ENCODE measurements at regions not wholly inside any gene's neighbourhood (a gene's known extent, or its start where the extent isn't known, plus 50 kb on each side); places are given as distances from the start of the nearest gene placed in this dataset.

DNA sequence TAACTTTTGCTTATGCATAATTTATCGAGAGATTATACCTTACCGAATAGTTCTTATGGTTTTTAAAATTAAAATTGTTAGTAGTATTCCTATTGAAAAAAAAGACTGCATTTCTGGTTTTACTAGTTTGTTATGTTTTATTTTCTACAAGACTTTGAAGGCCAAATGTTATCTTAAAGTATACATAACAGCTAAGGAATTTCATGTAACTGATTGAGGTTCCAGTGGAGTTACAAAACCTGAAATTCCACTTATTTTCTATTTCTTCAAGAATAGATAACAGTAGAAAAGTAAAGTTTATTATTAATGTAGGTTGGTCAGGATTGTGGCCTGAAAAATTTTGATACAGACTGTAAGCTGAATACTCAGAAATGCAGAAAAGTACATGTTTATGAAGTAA, 1216.0 kb upstream of the PCDH20 start:
- DNase-seq = no peak

DNA sequence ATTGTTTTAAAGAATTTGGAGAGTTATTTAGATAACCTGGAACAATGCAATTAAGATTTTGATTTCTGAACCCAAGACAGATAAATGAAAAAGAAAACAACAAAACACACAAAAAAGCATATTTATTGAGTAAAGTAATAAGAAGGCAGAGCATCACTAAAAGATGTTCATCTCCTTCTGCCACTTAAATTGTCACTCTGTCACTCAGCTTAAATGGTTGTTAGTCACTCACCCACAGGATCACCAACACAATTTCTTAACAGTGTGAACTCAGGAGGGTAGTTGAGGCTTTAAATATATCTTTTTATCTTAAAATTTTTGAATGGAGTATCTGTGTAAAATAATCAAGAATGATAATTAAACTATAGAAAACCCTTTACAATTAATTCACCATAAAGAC, 1215.5 kb upstream of the PCDH20 start:
- DNase-seq = no peak

DNA sequence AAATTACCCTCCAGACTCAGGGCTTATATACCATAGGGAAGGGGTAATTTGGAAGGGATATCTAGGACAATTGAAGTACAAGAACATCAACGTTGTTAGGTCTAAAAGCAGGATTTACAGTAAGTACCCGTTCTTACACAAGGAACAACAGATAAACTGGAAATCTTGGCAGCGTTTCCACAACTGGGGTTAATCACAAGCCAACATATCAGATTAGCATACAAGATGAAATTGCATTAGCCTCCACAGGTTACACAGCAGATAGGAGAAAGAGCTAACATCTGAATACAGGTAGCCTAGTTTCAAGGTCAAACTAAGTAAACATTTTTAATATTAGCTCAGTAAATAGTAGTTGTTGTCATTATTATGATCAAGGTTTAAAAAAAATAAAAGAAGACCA, 1214.0 kb upstream of the PCDH20 start:
- no peak for DNase-seq

DNA sequence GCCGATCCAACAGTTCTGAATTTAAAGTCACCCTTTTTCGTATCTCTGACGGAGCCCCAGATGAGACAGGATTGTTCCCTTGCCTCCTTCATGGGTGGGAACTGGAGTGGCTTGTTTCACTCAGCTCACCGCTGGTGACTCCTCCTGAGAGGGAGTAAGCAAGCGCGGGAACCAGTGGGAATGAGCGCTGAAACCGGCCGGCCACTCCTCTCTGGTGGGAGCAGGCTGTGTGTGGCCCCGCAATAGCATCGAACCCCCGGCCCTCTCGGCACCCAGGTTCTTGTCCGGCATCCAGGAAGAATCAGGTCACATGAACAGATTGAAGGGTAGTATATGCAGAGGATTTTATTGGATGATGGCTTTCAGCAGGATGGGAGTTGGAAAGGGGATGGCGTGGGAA, 1211.6 kb upstream of the PCDH20 start:
- DNase-seq = no peak

DNA sequence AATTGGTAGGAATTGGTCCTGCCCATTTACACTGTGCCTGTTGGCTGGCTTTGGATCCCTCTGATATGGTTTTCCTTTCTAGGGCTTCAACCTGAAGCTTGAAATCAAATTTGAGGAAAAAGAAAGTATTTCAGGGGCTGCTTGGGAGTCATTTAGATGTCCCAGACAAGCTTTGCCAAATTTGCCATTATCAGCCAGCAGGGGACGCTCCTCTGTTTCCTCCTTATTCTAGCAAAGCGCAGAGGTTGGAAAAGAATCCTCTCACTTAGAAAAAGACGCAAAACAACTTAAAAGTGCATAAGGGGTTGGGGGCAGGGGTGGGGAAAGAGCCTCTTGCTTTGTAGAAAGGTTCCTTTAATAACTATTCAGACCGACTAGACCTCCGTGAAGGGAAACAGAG, 1211.1 kb upstream of the PCDH20 start:
- no peak for DNase-seq

DNA sequence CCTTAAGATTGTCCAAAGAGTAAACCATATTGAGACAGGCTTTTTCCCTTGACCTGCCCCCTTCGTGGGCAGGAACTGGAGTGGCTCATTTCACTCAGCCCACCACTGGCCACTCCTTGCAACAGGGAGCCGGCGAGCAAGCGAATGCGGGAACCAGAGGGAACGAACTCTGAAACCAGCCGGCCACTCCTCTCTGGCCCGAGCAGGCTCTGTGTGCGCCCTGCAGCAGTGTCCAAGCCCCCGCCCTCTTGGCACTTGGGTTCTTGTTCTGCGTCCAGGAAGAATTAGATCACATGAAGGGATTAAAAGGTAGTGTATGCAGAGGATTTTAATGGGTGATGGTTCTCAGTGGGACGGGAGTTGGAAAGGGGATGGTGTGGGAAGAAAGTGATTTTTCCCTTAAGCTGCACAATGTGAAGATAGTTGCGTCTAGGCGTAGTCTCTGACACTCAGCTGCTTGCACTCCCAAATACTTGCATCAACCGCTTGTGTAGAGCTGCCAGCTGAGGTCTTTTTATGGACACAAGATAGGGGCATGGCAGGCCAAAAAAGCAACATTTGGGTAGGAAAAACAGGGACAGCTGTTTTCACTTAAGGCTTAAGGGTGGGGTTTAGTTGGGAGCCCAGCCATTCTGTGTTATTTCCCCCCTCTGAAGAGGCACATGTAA, 1209.7 kb upstream of the PCDH20 start:
- DNase-seq = no peak

DNA sequence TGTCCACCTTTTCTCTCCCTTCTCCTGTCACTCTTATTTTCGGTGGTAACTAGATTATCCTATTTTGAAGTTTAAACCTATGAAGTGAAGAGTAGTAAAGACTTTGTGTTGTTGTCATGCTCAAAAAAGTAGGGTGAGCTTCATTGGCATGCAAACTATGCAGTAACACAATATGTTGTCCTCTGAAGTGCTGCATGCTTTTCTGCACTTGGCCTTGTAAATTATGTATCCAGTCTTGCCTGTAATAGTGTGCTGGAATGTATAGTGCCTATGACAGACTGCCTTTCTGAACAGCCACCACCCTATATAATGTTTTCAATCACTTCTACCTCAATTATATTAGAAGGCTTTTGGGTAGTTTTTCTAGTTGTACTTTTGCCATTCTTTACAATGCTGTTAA, 1198.2 kb upstream of the PCDH20 start:
- DNase-seq = no peak

DNA sequence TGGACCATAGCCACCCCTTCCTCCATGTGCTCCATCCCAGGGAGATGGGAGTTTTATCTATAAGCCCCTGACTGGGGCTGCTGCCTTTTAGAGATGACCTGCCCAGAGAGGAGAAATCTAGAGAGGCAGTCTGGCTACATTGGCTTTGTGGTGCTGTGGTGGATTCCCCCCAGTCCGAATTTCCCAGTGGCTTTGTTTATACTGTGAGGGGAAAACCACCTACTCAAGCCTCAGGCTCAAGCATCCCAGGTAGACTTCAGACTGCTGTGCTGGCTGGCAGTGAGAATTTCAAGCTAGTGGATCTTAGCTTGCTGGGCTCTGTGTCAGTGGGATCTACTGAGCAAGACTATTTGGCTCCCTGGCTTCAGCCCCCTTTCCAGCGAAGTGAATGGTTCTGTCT, 1195.7 kb upstream of the PCDH20 start:
- no peak for DNase-seq

DNA sequence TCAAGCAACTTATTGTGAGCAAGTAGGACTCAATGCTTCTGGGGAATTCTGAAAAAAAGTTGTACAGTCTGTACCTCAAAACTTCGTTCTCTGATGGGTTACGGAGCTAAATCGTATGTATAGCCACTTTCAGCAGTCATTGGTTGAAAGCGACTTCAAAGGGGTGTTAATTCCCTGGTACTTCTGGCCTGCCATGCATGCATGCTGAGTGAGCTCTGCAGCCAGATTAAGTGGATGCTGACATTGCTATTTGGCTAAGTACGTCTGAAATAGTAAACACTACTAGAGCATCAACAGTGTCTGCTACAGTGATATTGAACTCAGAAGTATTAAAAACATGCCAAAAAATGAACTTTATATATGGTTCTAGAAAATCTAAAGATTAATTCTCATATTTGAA, 1183.1 kb upstream of the PCDH20 start:
- DNase-seq = no peak

DNA sequence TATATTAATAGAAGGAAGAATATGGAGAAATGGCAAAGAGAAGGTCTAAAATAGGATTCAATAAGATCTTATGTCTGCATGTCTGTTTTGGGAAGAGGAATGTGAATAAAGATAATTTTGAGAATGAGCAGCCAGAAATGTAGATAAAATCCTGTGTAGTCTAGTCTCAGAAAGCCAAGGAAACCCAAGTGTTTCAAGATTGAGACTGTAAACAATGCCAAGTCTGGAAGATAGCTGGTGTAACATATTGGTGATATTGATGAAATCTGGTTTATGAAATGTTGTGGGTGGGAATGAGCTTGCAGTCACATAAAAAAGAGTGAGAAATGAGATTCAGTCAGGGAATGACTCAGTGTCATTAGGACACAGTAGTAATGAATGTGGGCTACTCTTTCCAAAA, 1180.3 kb upstream of the PCDH20 start:
- no peak for DNase-seq

DNA sequence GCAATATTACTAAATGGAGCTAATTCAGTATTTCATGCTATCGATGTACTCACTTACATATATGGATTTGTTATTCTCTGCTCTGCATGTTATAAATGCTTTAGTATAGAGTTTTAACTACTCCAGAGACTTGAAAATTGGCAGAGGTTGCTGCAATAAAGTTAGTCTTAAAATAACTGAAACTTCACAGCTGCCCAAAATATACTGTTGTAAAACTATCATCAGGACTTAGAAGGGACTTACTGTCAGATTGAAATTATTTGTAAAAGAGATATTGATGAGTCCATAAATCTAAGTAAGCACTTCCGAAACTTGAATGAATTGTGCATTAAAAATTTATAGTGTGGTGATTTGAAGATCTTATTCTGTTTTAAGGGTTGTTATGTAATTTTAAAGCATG, 1178.2 kb upstream of the PCDH20 start:
- no peak for DNase-seq

DNA sequence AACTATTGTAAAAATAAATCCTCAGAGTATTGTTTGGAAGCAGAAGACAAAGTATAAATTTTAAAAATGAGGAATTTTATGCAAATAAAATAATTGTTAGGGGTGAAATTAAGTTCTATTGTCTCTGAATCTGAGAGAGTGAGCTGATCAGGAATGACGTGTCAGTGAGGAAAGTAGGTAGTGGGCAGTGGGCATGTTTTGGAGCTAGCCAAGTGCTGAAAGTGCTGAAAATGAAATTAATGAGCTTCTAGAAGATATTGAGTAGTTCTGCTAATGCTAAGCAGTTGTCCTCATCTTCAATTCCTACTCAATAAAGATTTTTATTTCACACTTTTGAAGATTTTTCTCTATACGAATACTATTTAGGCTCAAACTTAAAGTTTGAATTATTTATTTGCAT, 1167.8 kb upstream of the PCDH20 start:
- DNase-seq = no peak

DNA sequence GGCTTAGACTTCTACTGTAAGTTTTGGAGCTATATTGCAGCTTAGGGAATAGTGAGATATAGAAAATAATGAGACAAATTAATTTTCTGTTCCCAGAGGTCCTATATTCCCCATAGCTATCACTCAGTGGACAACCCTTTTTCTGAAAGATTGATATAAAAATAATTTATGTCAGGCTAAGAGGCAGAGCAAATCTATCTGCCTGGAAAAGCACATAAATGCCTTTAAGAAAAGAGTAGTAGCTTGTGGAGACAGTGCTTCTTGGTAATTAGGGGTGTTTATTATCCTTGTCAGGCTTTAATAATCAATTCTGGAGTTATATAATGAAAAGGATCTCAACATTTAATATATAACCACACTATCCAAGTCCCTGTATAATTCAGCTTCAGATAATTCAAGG, 1162.8 kb upstream of the PCDH20 start:
- DNase-seq = no peak

DNA sequence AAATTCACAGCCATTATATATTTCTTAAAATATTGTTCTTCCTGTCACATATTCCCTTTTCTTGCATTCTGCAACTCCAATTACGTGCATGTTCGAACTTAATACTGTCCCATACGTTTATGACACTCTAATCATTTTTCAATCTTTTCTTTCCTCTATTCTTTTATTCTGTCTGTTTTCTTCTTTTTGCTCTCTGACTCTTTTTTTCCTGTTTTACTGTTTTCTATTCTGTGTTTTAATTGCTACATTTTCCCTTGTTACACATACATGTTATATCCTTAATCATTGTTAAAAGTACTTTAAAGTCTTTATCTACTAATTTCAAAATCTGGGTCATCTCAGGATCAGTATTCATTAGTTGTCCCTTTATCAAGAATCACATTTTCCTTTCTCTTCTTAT, 1149.1 kb upstream of the PCDH20 start:
- DNase-seq = no peak

DNA sequence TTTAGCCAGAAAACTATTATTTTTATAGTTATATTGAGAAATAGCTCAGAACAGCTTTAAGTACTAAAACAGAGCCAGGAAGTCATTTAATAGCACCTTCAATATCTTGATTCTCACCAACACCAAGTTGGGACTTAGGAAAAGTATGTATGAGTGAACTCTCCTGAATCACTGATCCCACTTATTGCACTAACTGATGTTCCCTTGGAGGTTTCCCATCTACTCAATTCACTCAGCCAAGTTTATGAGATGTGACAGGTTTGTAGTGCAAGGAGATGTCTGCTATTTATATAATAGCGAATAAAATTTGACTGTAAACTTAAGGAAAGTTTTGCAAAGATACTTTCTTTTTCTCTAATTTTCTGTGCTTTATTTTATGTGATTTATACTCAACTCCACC, 1147.6 kb upstream of the PCDH20 start:
- DNase-seq = no peak

DNA sequence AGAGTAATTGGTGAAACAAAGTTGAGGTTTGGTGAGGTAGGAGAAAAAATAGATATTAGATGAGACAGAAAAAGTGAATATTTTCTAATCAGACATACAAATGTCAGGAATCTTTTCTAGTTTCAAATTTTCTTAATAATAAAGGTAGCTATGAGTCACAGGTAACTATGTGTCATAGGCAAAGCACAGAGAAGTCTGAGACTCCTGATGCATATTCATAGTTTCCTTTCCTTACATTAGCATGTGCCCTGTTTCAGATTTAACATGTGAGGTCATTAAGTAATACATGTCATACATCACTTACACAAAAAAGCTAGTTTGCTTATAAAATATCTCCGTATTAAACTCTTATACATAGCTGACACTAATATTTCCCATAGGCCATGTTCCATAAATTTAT, 1141.3 kb upstream of the PCDH20 start:
- DNase-seq = no peak

DNA sequence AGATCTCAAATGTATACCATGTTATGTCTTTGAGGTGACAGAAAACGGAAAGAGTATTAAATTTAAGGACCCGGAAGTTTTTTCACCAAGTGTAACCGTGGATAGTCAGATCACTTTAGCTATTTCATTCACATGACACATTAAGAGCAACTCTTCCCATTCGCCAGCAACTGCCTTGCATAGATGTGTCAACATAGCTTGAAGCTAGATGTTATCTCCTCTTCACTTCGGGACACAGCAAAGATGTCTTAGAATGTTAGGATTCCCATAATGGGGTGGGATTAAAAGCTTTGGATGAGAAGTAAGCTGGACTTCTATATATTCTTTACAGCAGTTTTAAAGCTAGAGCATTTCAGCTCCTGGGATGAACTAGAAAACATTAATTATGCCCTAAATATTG, 1135.9 kb upstream of the PCDH20 start:
- DNase-seq = no peak

DNA sequence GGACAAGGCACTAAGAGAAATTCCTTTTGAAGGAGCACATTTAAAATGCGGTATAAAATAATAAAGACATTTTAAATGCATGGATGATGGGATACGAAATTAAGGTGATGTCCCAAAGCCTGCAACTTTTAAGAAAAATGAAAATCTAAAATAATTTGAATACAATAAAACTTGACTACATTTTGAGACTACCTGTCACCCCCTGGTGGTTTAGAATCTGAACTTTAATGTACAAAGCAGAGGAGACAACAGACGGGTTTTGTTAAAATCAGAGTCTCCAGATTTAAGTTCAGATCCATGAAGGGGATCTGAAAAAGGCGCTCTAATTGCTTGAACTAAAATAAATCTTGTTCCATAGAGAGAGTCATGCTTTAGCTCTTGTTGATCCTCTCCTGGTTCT, 1129.3 kb upstream of the PCDH20 start:
- DNase-seq = no peak

DNA sequence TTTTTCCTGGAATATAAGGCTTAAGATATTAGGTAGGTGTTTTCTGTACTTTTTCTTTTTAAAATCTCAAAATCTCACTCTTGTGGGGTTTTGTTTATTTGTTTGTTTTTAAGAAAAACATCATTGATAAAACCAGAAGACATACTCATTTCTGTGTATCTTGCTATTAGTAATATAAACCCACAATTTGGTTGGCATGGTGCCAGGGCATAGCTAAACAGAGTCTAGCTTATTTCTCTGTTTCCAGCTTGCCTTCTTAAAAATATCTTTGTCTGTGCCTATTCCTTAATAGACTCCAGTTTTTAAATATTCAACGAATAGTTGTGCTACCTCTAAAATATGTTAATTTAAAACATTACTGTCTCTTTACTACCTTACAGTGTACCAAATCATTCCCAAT, 1121.9 kb upstream of the PCDH20 start:
- no peak for DNase-seq

DNA sequence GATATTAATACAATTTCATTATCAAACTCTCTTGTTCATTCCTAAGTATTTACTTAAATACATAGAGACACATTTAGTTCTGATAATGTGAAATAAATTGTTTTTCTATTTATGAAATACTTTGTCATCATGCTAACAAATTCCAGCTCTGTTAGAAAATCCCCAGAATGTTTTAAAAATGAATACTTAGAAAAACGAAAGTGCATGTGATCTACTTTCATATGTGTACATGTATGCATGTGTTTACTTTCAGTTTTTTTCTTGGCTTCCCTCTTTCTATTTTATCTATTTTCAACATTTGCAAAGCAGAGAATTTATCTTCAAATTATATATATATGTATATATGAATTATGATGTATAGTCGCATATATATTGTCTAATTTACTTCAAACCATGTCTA, 1110.0 kb upstream of the PCDH20 start:
- DNase-seq = no peak

DNA sequence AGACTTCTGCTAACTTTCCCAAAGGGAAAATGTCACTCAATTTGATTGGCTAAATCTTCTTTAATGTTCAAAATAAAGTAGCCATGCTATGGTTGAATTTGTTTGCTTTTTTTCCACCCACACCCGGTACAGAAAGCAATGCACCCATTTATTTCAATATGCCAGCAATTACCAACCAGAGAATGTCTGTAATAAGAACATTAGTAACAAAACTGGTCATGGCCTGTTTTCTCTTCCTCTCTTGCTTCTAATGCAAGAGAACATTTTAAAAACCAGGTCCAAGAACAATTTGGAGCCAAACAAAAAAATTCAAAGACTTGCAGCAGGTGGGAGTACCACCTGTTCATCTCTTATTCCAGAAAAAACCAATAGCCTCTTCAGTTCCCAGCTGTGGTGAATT, 1108.8 kb upstream of the PCDH20 start:
- DNase-seq = no peak

DNA sequence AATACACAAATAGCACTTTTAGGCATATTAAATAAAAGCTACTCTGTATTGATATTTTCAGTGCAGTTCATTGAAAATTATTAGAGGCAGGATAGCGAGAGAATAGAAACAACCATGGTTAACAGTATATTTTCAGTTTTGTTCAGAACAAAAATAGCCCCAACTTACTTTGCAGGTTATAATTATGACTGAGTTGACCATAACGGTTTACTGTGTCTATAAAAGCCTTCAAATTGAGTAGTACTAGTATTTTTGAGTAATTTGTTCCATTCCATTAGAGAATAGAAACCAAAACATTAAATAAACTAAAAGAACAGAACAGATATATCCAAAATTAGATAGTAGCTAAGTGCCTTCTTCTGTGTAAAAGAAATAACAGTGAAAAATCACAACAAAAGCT, 1108.4 kb upstream of the PCDH20 start:
- no peak for DNase-seq

DNA sequence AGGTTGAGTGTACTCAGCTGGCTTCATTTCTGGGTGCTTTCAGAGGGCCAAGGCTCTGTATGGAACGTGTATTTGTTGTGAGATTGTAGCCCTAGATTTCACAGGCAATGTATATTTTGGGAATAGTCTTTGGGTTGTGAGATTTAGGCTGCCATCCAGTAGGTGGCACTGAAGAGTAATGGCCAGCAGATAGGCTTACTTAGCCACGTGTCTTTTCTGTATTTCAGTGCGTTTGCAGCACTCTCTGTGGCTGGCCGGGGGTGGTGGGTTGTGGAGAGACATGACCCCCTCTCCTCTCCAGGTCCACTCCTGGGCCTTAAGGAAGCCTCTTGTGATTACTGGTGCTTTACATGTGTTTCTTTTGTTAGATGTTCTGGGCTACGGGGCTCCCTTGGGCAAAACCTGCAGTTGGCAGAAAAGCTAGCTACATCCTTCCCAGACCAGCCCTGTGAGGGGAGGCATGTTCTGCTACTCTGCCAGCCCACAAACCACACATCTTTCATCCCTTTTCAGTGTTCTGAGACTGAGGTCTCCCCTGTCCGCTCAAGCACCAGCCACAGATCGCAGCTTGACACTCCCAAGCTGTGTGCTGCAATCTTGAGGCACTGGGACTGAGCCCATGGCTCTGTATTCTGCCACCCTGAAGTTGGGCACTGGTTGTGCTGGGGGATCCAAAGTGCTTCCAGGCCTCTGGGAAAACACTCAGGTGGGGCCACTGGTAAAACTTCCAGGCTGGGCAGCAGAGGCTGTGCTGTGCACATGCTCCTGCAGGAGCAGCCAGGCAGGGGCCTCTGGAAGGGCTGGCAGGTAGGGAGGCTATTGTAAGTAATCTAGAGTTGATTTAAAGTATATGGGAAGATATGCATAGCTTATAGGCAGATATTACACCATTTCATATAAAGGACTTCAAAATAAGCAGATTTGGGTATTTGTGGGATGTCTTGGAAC, 1096.8 kb upstream of the PCDH20 start:
- peak; percentile 6 for DNase-seq

DNA sequence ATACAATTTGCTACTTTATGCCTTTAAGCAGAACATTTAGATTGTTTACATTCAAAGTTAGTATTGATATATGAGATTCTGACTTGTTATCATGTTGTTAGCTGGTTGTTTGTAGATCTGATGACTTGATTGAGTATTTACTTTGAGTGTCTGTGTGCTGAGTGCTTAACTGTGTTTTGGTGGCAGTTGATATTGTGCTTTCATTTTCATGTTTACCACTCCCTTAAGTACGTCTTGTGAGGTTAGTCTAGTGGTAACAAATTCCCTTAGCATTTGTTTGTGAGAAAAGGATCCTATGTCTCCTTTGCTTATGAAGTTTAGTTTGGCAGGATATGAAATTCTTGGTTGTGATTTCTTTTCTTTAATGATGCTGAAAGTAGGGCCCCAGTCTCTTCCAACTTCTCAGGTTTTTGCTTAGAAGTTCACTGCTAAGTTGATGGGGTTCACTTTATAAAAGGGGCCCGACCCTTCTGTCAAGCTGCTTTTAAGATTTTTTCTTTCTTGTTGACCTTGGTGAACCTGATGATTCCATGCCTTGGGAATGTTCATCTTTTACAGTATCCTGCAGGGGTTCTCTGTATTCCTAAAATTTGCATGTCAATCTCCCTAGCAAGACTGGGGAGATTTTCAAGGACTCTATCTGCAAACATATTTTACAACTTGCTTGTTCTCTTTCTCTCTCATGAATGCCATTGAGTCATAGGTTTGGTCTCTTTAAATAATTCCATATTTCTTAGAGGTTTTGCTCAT, 1095.4 kb upstream of the PCDH20 start:
- no peak for DNase-seq

All from NCI-H524 treated with DMSO at 0.1 percent for 48 hours (cell line).